Endothelial cell of umbilical vein (primary cell): ENCODE measurements at regions not wholly inside any gene's neighbourhood (a gene's known extent, or its start where the extent isn't known, plus 50 kb on each side); places are given as distances from the start of the nearest gene placed in this dataset.

Source experiments
- BruUV-seq: library from RNA; stranded (reverse); fragments of 400-500 nt; replicated peaks from 2 replicates; lab custom pipeline; 2021; lab: Mats Ljungman, UMichigan
- CTCF ChIA-PET: fragments of 300-600, 350-600 bp; sonication (Branson Sonifier 250); formaldehyde crosslinking; loops from one replicate; lab custom pipeline; 2021; ENCODE audit warnings: antibody characterized with exemption, inconsistent platforms; lab: Charles Lee
- POLR2A ChIA-PET: fragments of 300-600, 350-600 bp; sonication (Branson Sonifier 250); formaldehyde crosslinking; loops from one replicate; lab custom pipeline; 2021; ENCODE audit warnings: antibody characterized with exemption, inconsistent platforms; lab: Charles Lee
- DNase-seq: peaks from one replicate; pipeline ENCODE4 v3.0.0-alpha.2; 2011; ENCODE audit warnings: low read depth, low spot score
- FAIRE-seq: peaks from 2 replicates; lab custom pipeline; 2011; peaks lifted over from hg19 to GRCh38; lab: Jason Lieb, UNC
- H2AFZ ChIP-seq: 2 replicates; pipeline ENCODE4 v1.6.0; 2012; ENCODE audit warnings: low read depth, low read length, control low read depth, inconsistent platforms
- H3K27ac ChIP-seq: 2 replicates; pipeline ENCODE4 v1.5.1; 2011; ENCODE audit warnings: low read depth, mild to moderate bottlenecking, control low read depth, low read length, moderate library complexity; ENCODE audit not compliant: insufficient read depth
- H3K27me3 ChIP-seq, 2 experiments: 2 replicates each; pipeline versions ENCODE4 v1.6.0 to v1.6.1; 2011; ENCODE audit warnings: low read length in 2 of 2, mixed read lengths in 1 of 2; ENCODE audit not compliant: control insufficient read depth in 2 of 2, insufficient read depth in 2 of 2
- H3K36me3 ChIP-seq, 2 experiments: 2 replicates in 1 of 2; 3 replicates in 1 of 2; pipeline ENCODE4 v1.5.1; 2011; ENCODE audit warnings: low read length in 2 of 2, mild to moderate bottlenecking in 1 of 2, moderate library complexity in 1 of 2; ENCODE audit not compliant: control insufficient read depth in 2 of 2, insufficient read depth in 2 of 2; ENCODE audit errors: extremely low read depth in 1 of 2
- H3K4me1 ChIP-seq: 3 replicates; pipeline ENCODE4 v1.5.1; 2011; ENCODE audit warnings: mild to moderate bottlenecking, low read length; ENCODE audit not compliant: control insufficient read depth, insufficient read depth; ENCODE audit errors: extremely low read depth
- H3K4me2 ChIP-seq: 2 replicates; pipeline ENCODE4 v1.6.1; 2011; ENCODE audit warnings: low read length, control low read depth, mixed read lengths; ENCODE audit not compliant: insufficient read depth
- H3K4me3 ChIP-seq, 3 experiments: fragments of 200-600 bp in 1 of 3; sonication (generic), shearing (Covaris generic) in 1 of 3; replicated peaks in 1 of 3; 2 replicates each; pipeline ENCODE4 v1.5.1; 2011 to 2016; ENCODE audit warnings: control low read depth in 3 of 3, low read length in 3 of 3, mild to moderate bottlenecking in 2 of 3, inconsistent platforms in 1 of 3, low read depth in 1 of 3, moderate library complexity in 1 of 3; ENCODE audit not compliant: insufficient read depth in 1 of 3
- H3K79me2 ChIP-seq: 2 replicates; pipeline ENCODE4 v1.6.0; 2012; ENCODE audit warnings: low read length, inconsistent platforms; ENCODE audit not compliant: control insufficient read depth, insufficient read depth
- H3K9ac ChIP-seq: replicated peaks from 2 replicates; pipeline ENCODE3; 2011; ENCODE audit warnings: low read length, control low read depth; ENCODE audit not compliant: insufficient read depth; ENCODE audit errors: extremely low read depth
- H3K9me1 ChIP-seq: replicated peaks from 3 replicates; pipeline ENCODE4 v1.6.0; 2011; ENCODE audit warnings: mild to moderate bottlenecking, low read length; ENCODE audit not compliant: control insufficient read depth, insufficient read depth; ENCODE audit errors: extremely low read depth
- H3K9me3 ChIP-seq: replicated peaks from 2 replicates; pipeline ENCODE4 v1.5.1; 2012; ENCODE audit warnings: low read length, inconsistent platforms; ENCODE audit not compliant: control insufficient read depth, insufficient read depth
- H4K20me1 ChIP-seq: replicated peaks from 2 replicates; pipeline ENCODE3; 2011; ENCODE audit warnings: mild to moderate bottlenecking, low read length; ENCODE audit not compliant: control insufficient read depth, insufficient read depth; ENCODE audit errors: extremely low read depth
- EZH2 ChIP-seq: IDR thresholded peaks from 2 replicates; pipeline ENCODE4 v1.6.1; 2012; ENCODE audit warnings: borderline replicate concordance, low read depth, mild to moderate bottlenecking, moderate library complexity, low read length, inconsistent platforms; ENCODE audit not compliant: severe bottlenecking
- FOS ChIP-seq: IDR thresholded peaks from 2 replicates; pipeline ENCODE4 v1.6.1; 2011; ENCODE audit warnings: mild to moderate bottlenecking, low read length, moderate library complexity, borderline replicate concordance; ENCODE audit not compliant: insufficient read depth
- GATA2 ChIP-seq: IDR thresholded peaks from 2 replicates; pipeline ENCODE4 v1.7.0; 2011; ENCODE audit warnings: low read depth, mild to moderate bottlenecking, moderate library complexity, mixed read lengths, low read length; ENCODE audit not compliant: insufficient read length, insufficient read depth
- JUN ChIP-seq: IDR thresholded peaks from 2 replicates; pipeline ENCODE4 v1.6.1; 2011; ENCODE audit warnings: borderline replicate concordance, low read depth; ENCODE audit not compliant: insufficient read length, insufficient read depth
- MYC ChIP-seq: IDR thresholded peaks from one replicate; pipeline ENCODE4 v1.6.1; 2011; ENCODE audit warnings: mild to moderate bottlenecking, low read depth, low read length
- POLR2A ChIP-seq: IDR thresholded peaks from 2 replicates; pipeline ENCODE4 v1.6.1; 2012; ENCODE audit warnings: low read depth, mild to moderate bottlenecking, control low read depth, low read length
- POLR2AphosphoS5 ChIP-seq: IDR thresholded peaks from 2 replicates; pipeline ENCODE4 v1.6.1; 2012; ENCODE audit warnings: low read depth, mild to moderate bottlenecking, control low read depth, low read length, moderate library complexity; ENCODE audit not compliant: insufficient read depth
- dilution Hi-C: fragments of 300-500 bp; cut with MboI; formaldehyde crosslinking; loops from one replicate; pipeline ENCODE4 v1.15.0; 2019; ENCODE audit warnings: low sequenced_read_pairs; ENCODE audit not compliant: extremely low pct_ligation_motif_present
- intact Hi-C: fragments of 100-400 bp; cut with micrococcal nuclease; formaldehyde crosslinking; loops from one replicate; pipeline ENCODE4 v1.10.0; 2022
- TF ChIP-seq, protein P1 (sequence below), 2 donors: IDR thresholded peaks; 1 replicate in 1 of 2; 2 replicates in 1 of 2; pipeline ENCODE4 v1.5.1; 2011; ENCODE audit warnings: low read length in 2 of 2, mild to moderate bottlenecking in 2 of 2, moderate library complexity in 2 of 2, control low read depth in 1 of 2, inconsistent platforms in 1 of 2, low read depth in 1 of 2; ENCODE audit not compliant: insufficient read depth in 1 of 2; ENCODE audit errors: extremely low read depth in 1 of 2
- TF ChIP-seq, protein P2 (sequence below): IDR thresholded peaks from 2 replicates; pipeline ENCODE4 v1.6.1; 2011; ENCODE audit not compliant: insufficient read depth, insufficient read length

DNA sequence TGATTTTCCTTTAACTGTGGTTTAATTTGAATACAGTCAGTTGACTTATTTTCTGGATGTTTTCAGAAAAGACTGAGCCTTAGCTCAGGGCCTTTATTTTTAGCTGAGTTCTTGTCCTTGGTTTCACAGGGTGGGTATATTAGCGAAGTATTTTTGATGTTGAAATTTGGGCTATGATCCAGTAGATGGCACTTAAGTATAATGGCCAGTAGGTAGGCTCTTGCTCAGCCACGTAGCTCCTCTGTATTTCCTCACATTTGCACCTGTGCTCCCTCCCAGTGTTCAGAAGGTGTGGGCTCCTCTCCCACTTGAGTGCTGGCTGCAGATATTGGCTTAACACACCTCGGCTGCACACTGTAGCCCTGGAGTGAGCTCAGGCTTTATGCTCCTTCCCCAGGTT lies 549.9 kb upstream of the AMOT start:
- BruUV-seq, result no TSS peak
- POLR2A ChIA-PET, result no interaction called here
- H4K20me1 ChIP-seq, result no peaks in the 10 kb centered on the region
- H3K27ac ChIP-seq, result no peak overlapping the region
- CTCF ChIA-PET, result interaction anchor here (0.8 kb wide), 1 partner anchor 351 kb away, joined by 3 read pairs; no protein-coding TSS in a partner anchor
- dilution Hi-C loops (no loop called here), intact Hi-C loops (loop anchor here (5.0 kb wide), 1 partner anchor 352 kb away; no protein-coding TSS in a partner anchor)
- peaks cover 7% of the 10 kb centered on the region for H3K4me1 ChIP-seq
- DNase-seq (no peak), FAIRE-seq (no peak)
- H3K9me3 ChIP-seq, result no peaks in the 10 kb centered on the region
- TF ChIP-seq, protein P1, sequence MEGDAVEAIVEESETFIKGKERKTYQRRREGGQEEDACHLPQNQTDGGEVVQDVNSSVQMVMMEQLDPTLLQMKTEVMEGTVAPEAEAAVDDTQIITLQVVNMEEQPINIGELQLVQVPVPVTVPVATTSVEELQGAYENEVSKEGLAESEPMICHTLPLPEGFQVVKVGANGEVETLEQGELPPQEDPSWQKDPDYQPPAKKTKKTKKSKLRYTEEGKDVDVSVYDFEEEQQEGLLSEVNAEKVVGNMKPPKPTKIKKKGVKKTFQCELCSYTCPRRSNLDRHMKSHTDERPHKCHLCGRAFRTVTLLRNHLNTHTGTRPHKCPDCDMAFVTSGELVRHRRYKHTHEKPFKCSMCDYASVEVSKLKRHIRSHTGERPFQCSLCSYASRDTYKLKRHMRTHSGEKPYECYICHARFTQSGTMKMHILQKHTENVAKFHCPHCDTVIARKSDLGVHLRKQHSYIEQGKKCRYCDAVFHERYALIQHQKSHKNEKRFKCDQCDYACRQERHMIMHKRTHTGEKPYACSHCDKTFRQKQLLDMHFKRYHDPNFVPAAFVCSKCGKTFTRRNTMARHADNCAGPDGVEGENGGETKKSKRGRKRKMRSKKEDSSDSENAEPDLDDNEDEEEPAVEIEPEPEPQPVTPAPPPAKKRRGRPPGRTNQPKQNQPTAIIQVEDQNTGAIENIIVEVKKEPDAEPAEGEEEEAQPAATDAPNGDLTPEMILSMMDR (IDR thresholded peaks at IDR 0.05; ENCODE audit: extremely low read depth in 1 of 2, insufficient read depth in 1 of 2, low read depth in 1 of 2, low read length in 2 of 2), result no peak
- TF ChIP-seq, protein P2, sequence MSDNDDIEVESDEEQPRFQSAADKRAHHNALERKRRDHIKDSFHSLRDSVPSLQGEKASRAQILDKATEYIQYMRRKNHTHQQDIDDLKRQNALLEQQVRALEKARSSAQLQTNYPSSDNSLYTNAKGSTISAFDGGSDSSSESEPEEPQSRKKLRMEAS, result no peak
- TF ChIP-seq JUN, result no peak
- no peak for TF ChIP-seq POLR2AphosphoS5
- no peak for TF ChIP-seq POLR2A
- TF ChIP-seq GATA2, result no peak
- no peak for TF ChIP-seq FOS
- no peak for TF ChIP-seq MYC
- no peak for TF ChIP-seq EZH2
- no peaks in the 10 kb centered on the region for H3K36me3 ChIP-seq
- no peak overlapping the region for H3K4me3 ChIP-seq
- H3K79me2 ChIP-seq, result no peaks in the 10 kb centered on the region
- no peaks in the 10 kb centered on the region for H3K9me1 ChIP-seq
- H3K27me3 ChIP-seq, result no peaks in the 10 kb centered on the region
- H3K4me2 ChIP-seq, result no peak overlapping the region
- H3K9ac ChIP-seq, result no peak overlapping the region
- no peak overlapping the region for H2AFZ ChIP-seq
